Colonic mucosa (tissue), 4 donors: ENCODE measurements at regions not wholly inside any gene's neighbourhood (a gene's known extent, or its start where the extent isn't known, plus 50 kb on each side); places are given as distances from the start of the nearest gene placed in this dataset.

Experiments
- DNase-seq: peaks from one replicate; pipeline ENCODE4 v3.0.0-alpha.2; 2020
- H3K27ac ChIP-seq: fragments of 200-600 bp; one replicate; pipeline ENCODE4 v1.8.0; 2021
- H3K27me3 ChIP-seq: fragments of 200-600 bp; one replicate; pipeline ENCODE4 v1.8.0; 2021
- H3K36me3 ChIP-seq: fragments of 200-600 bp; one replicate; pipeline ENCODE4 v1.8.0; 2021
- H3K4me1 ChIP-seq: fragments of 200-600 bp; one replicate; pipeline ENCODE4 v1.8.0; 2021; ENCODE audit warnings: mild to moderate bottlenecking
- H3K4me3 ChIP-seq: fragments of 200-600 bp; one replicate; pipeline ENCODE4 v1.8.0; 2021
- H3K9ac ChIP-seq, 2 donors: one replicate each; pipeline ENCODE4 v1.7.0; 2013; ENCODE audit warnings: control low read depth in 2 of 2, low read depth in 2 of 2, low read length in 2 of 2
- H3K9me3 ChIP-seq: fragments of 200-600 bp; one replicate; pipeline ENCODE4 v1.8.0; 2021
- intact Hi-C: fragments of 100-400 bp; cut with DNase I; formaldehyde crosslinking; loops from one replicate; pipeline ENCODE4 v1.14.1; 2022
- TF ChIP-seq, protein P1 (sequence below): fragments of 200-600 bp; IDR thresholded peaks from one replicate; pipeline ENCODE4 v1.8.0; 2022; ENCODE audit warnings: antibody characterized with exemption, mild to moderate bottlenecking
- donor health status: healthy.
- donor health status: DM: no; HTN: no; CAD: no.
- donor health status: DM: no; HTN: no; CAD: no.

DNA sequence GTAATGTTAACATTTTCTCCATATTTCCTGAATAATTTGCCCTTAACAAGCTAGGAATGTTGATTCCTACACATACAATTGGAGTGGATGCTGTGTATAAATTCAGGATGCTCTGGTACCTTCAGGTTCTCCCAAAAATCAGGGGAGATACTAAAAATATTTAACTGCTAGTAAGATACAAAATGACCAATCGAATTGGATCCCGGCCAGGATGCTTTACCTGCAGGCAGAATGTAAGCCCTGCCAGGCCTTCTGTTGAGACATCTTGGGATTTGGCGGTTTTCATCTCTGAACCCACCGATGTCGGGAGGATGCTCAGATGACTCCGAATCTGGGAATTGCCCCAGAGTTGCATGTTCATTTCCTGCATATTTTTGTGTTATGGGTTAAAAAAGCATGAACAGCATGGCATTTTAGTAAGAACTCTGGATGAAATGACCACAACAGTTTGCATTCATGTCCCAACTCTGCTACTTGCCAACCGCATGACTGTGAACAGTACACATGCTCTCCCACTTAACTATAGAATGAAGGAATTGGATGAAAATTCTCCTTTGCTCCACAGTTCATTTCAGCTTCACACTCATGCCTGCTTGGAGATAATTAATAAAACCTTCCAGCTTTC is 241.4 kb upstream of the TBL1XR1 start:
- TF ChIP-seq, protein P1, sequence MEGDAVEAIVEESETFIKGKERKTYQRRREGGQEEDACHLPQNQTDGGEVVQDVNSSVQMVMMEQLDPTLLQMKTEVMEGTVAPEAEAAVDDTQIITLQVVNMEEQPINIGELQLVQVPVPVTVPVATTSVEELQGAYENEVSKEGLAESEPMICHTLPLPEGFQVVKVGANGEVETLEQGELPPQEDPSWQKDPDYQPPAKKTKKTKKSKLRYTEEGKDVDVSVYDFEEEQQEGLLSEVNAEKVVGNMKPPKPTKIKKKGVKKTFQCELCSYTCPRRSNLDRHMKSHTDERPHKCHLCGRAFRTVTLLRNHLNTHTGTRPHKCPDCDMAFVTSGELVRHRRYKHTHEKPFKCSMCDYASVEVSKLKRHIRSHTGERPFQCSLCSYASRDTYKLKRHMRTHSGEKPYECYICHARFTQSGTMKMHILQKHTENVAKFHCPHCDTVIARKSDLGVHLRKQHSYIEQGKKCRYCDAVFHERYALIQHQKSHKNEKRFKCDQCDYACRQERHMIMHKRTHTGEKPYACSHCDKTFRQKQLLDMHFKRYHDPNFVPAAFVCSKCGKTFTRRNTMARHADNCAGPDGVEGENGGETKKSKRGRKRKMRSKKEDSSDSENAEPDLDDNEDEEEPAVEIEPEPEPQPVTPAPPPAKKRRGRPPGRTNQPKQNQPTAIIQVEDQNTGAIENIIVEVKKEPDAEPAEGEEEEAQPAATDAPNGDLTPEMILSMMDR: no peak
- no peak for DNase-seq
- Histone ChIP-seq H3K27ac (no peak overlapping the region), H3K9me3 (no peaks in the 10 kb centered on the region), H3K9ac (no peak overlapping the region), H3K27me3 (no peaks in the 10 kb centered on the region), H3K36me3 (no peaks in the 10 kb centered on the region), H3K4me3 (no peak overlapping the region), H3K4me1 (no peaks in the 10 kb centered on the region)
- intact Hi-C loops: no loop called here

DNA sequence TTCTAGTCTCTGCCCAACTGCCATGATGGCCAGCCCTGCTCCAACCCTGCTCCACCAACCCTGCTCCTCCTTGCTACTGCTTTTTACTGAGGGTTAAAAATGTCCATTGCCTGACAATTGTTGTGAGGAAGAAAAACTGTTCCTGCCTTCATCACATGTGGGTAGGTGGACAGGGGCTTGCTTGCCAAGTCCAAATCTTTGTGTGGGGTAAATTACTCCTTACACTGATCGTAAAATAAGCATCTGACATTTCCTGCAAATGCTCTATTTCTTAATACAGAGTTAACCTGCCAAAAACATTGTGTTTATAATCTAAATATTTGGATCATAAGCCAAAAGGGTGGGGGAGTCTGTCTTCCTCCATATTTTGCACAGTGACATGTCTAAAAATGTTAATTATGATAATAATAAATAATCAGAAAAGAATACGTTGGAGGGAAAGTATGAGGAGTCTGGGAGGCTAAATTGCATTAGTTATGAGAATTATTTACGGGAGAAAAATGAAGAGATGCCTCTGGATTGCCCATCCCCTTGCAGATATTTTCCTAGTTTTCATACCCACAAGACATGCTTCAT is 242.5 kb upstream of the TBL1XR1 start:
- Histone ChIP-seq H3K9ac (peak overlapping the region in 1 of 2 donors; percentile 14), H3K27me3 (no peaks in the 10 kb centered on the region), H3K9me3 (no peaks in the 10 kb centered on the region), H3K4me3 (no peak overlapping the region), H3K27ac (peak overlapping the region; percentile 18), H3K4me1 (no peaks in the 10 kb centered on the region), H3K36me3 (no peaks in the 10 kb centered on the region)
- no peak for DNase-seq
- intact Hi-C loops: no loop called here
- TF ChIP-seq, protein P1: no peak

DNA sequence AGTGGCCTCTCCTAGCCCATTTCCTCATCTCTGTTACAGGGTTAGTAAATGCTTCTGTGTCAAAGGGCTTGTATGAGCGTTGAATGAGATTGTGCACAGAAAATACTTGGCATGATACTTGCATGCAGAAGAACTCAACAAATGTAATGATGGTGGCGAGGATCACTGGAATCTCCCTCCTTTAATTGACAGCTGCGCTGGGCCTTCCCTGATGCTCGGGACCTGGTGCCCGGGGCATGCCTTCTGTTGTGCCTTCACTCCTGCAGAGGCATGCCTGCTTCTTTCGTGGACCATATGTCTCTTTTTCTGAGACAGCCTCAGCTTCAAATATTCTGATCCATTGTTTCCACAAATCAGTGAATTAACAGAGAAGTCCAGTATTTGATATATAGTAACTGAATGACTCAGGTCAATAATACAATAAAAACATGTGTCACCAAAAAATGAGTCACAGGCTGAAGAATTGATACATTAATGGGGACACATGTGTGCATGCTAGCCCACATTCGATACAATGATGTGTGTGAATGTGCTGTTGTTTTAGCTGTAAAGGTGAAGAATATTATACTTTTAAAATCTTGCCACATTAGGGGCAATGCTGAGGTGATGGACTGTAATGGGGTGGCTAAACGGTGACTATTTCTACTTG is 243.3 kb upstream of the TBL1XR1 start:
- Histone ChIP-seq H3K36me3 (no peaks in the 10 kb centered on the region), H3K4me3 (no peak overlapping the region), H3K9ac (no peak overlapping the region), H3K9me3 (no peaks in the 10 kb centered on the region), H3K4me1 (no peaks in the 10 kb centered on the region), H3K27ac (peak overlapping the region; percentile 18), H3K27me3 (no peaks in the 10 kb centered on the region)
- intact Hi-C loops: no loop called here
- TF ChIP-seq, protein P1: no peak
- DNase-seq: no peak

DNA sequence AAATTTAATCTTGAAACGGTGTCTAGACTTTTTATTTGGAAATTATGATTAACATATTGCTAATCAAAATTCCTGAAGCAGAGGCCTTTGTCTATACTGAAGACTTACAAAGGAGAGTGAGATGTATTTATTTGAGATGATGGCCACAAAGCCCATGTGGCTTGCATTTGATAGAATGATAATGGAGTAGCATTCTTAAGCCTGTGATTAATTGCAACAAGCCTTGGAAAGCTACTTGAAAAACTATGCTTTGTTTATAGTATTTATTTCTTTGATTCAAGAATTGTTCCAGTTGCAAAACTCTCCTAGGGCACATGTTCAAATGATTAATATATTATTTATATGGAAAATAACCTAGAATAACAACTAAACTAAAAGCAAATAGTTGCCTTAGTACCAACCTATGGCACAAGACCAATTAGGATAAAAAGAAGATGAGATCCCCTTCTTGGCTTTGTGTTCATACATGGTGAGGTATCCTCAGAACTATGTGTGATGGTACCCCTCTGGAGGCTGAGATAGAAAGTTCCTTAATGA is 244.1 kb upstream of the TBL1XR1 start:
- Histone ChIP-seq H3K4me3 (no peak overlapping the region), H3K36me3 (no peaks in the 10 kb centered on the region)

More for the DNA sequence above, 244.1 kb upstream of the TBL1XR1 start:
- TF ChIP-seq, protein P1: no peak
- H3K27me3 ChIP-seq: no peaks in the 10 kb centered on the region
- no peak overlapping the region for H3K9ac ChIP-seq
- H3K9me3 ChIP-seq: no peaks in the 10 kb centered on the region
- intact Hi-C loops: no loop called here
- H3K4me1 ChIP-seq: no peaks in the 10 kb centered on the region
- H3K27ac ChIP-seq: no peak overlapping the region
- DNase-seq: no peak
